GM12875 (cell line): ENCODE measurements at regions not wholly inside any gene's neighbourhood (a gene's known extent, or its start where the extent isn't known, plus 50 kb on each side); places are given as distances from the start of the nearest gene placed in this dataset.

Source experiments
- H3K4me3 ChIP-seq: one replicate; pipeline ENCODE4 v1.5.1; 2011; ENCODE audit warnings: low read depth, low read length, control low read depth
- TF ChIP-seq, protein P1 (sequence below): IDR thresholded peaks from 2 replicates; pipeline ENCODE4 v1.5.1; 2011; ENCODE audit warnings: low read depth, mild to moderate bottlenecking, control low read depth, inconsistent platforms, low read length, moderate library complexity, borderline replicate concordance; ENCODE audit not compliant: insufficient read depth

DNA sequence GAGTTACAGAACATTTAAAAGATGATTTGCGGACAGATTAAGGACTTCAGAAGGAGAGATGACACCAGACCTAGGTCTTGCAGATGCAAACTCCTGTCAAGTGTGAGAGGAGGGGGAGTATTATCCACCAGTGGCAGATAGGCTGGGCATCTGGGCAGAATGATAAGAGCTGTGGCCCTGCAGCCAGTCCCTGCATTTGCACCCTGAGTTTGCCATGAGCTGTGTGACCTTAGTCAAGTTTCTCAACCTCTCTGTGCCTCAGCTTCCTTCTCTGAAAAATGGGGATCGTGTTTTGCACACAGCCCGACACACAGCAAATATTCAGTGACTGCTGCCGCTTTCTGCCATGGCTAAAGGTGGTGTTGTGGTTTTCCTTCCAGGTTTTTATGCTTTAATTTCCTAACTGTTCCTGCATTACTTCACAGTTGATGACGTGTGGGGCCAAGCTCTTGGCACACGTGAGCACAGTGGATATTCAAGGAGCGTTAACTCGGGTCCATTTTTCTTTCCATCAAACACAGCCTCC is 516.2 kb downstream of the CDH26 start:
- TF ChIP-seq, protein P1, sequence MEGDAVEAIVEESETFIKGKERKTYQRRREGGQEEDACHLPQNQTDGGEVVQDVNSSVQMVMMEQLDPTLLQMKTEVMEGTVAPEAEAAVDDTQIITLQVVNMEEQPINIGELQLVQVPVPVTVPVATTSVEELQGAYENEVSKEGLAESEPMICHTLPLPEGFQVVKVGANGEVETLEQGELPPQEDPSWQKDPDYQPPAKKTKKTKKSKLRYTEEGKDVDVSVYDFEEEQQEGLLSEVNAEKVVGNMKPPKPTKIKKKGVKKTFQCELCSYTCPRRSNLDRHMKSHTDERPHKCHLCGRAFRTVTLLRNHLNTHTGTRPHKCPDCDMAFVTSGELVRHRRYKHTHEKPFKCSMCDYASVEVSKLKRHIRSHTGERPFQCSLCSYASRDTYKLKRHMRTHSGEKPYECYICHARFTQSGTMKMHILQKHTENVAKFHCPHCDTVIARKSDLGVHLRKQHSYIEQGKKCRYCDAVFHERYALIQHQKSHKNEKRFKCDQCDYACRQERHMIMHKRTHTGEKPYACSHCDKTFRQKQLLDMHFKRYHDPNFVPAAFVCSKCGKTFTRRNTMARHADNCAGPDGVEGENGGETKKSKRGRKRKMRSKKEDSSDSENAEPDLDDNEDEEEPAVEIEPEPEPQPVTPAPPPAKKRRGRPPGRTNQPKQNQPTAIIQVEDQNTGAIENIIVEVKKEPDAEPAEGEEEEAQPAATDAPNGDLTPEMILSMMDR = no peak
- no peak overlapping the region for H3K4me3 ChIP-seq

DNA sequence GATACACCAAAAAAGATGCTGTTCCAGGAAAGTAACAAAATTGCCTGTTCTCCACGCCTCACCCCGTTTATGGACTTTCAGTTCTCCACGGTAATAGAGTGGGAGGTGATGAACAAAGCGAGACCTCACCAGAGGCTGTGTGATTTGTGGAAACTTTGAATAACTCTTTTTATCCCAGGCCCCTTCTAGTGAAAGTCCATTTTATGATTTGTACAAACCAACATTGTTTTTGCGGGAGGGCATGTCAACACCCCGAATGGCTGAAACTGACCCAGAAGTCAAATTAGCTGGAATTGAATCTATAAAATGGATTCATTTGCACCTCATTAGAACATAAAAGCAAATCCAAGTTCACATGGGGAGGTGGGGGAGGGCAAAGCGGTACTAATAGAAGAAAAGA is 517.8 kb downstream of the CDH26 start:
- TF ChIP-seq, protein P1 = no peak
- H3K4me3 ChIP-seq = no peak overlapping the region

DNA sequence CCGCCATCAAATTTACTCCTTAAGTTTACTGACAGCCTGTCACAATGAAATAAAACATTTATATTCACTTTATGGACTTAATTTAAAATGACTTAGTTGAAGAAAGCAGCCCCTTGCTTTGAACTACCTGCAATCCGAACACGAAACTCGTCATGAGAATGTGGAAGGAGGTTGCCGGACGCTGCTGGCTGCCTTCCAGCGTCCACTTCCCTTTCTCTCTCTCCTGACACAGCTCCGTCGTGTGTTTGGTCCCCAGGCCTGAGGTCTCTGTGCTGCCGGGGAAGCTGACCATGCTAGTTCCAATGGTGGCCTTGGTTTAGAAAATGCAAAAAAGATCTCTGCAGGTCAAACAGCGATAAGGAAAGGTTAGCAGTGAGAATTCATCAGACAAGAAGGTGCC is 519.7 kb downstream of the CDH26 start:
- TF ChIP-seq, protein P1 = no peak

DNA sequence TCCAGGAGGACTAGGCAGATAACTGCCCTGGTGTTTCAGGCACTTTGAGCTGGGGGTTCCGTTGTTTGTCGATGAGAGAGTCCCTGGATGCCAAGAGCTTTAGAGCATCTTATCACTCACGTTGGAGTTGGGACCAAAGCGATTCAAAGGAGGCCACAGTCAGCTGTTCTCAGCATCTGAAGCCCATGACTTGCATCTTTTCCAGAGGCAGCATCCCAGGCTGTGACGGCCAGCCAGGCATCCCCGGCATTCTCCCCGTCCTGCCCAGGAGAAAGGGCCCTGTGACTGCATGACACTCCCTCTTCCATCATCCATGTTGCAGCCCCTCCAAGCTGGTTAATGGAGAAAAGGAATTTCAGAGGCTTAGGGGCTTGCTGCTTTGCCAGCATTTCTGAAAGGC is 520.3 kb downstream of the CDH26 start:
- TF ChIP-seq, protein P1 = no peak
- no peak overlapping the region for H3K4me3 ChIP-seq

More for the DNA sequence above, 519.7 kb downstream of the CDH26 start:
- H3K4me3 ChIP-seq = no peak overlapping the region

DNA sequence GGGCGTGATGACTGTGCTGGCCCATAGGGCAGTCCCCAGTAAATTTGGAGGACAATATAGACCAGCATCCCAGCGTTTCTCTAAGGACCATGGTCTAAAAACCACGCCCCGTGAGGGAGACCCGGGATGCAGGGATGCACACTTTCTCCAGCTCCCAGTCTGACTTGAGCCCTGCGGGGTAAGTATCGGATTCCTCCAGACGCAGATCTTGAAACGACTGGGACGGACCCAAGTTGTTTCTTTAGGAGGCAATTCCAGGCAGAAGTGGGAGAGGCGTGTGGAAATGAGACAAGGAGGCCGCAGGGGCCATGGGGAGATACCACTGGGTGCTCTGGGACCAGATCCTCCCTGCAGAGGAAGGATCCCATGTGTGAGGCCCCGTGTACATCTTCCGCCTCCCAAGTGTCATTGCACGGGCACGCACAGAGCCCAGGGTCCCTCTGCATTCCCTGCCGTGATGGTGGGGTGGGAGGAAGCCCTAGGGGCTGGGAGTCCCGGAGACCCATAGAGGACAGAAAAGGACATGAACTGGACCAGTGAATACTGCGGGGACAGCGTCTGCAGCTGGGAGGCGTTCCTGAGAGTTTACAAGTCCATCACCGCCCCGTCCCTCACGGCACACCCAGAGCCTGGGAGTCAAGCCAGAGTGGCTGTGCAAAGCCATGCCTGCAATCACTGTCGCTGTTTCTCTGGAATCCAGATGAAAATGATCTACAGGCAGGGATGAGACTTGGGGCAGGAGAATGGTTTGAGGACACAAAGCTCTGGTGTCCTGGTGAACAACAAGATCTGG is 522.9 kb downstream of the CDH26 start:
- TF ChIP-seq, protein P1 = no peak
- H3K4me3 ChIP-seq = no peak overlapping the region

DNA sequence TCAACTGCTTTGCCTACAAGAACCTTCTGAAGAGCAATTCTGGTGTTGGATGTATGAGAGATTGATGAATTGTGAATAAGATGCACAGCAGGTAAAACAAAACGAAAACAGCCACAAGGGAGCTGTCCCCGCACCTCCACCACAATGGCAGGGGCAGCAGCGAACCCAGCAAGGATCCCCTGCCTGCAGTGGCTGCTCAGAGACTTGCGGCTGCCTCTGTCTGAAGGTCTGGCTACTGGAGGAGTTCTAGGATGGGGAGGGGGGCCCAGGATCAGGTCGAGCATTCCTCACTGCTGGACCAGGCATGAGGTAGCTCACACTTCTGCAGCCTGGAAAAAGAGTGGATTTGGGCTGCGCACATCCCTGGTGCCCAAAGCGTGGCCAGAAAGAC is 523.5 kb downstream of the CDH26 start:
- TF ChIP-seq, protein P1 = no peak
- no peak overlapping the region for H3K4me3 ChIP-seq
